Adrenal gland (tissue), 5 donors: ENCODE measurements at regions not wholly inside any gene's neighbourhood (a gene's known extent, or its start where the extent isn't known, plus 50 kb on each side); places are given as distances from the start of the nearest gene placed in this dataset.
"Not testable (repeated sequence)": the region's sequence is repeated elsewhere in the genome, so short reads cannot be mapped to it uniquely, and the experiment has no call there.

Experiments
- CTCF ChIP-seq, 6 experiments: fragments of 450-650 bp in 4 of 6; fragments of 200-600 bp in 2 of 6; sonication (generic) in 1 of 6; IDR thresholded peaks; 1 replicate in 5 of 6; 2 replicates in 1 of 6; pipeline versions ENCODE4 v1.5.1 to v1.8.0; 2016 to 2021; ENCODE audit warnings: antibody characterized with exemption in 6 of 6, mild to moderate bottlenecking in 2 of 6, moderate library complexity in 1 of 6
- POLR2A ChIP-seq, 2 donors: fragments of 450-650 bp; IDR thresholded peaks; one replicate each; pipeline ENCODE4 v1.6.1; 2017; ENCODE audit warnings: antibody characterized with exemption in 2 of 2, mild to moderate bottlenecking in 2 of 2, moderate library complexity in 1 of 2
- donor health status: DM: no; HTN: no; CAD: no.

GRCh38 chr15:24331964-24332363 is 343.6 kb upstream of the NPAP1 start:
- not testable (repeated sequence) for TF ChIP-seq CTCF, POLR2A (IDR thresholded peaks at IDR 0.05)
